Activated CD4-positive, alpha-beta T cell treated with anti-CD3 and anti-CD28 coated beads, Interleukin-2, amount 50 U/mL, for 1 hour (primary cell): ENCODE measurements at regions not wholly inside any gene's neighbourhood (a gene's known extent, or its start where the extent isn't known, plus 50 kb on each side); places are given as distances from the start of the nearest gene placed in this dataset.
A peak's percentile ranks its signal among the peaks of the same experiment; 100 is the strongest.

Source experiments
- DNase-seq: peaks from one replicate; pipeline ENCODE4 v3.0.0-alpha.2; 2020

- DNase-seq: no peak
These were observed 139.1 kb downstream of the KDR start for GRCh38 chr4:54986095-54986846.

- DNase-seq: no peak
These were observed 148.7 kb downstream of the KDR start for GRCh38 chr4:54976682-54977081.

- DNase-seq: no peak
These were observed 149.4 kb downstream of the KDR start for GRCh38 chr4:54976031-54976430.

- DNase-seq: no peak
These were observed 151.6 kb downstream of the KDR start for GRCh38 chr4:54973784-54974183.

GRCh38 chr4:54971474-54971950 lies 153.9 kb downstream of the KDR start:
- no peak for DNase-seq

- DNase-seq: no peak
These were observed 158.1 kb downstream of the KDR start for GRCh38 chr4:54967289-54967688.

GRCh38 chr4:54961357-54961975 lies 163.9 kb downstream of the KDR start:
- DNase-seq: no peak

GRCh38 chr4:54959651-54960116 lies 165.7 kb downstream of the KDR start:
- DNase-seq: no peak

GRCh38 chr4:54959131-54959530 lies 166.3 kb downstream of the KDR start:
- no peak for DNase-seq

GRCh38 chr4:54958236-54958635 lies 167.2 kb downstream of the KDR start:
- no peak for DNase-seq

GRCh38 chr4:54954656-54955388 lies 170.6 kb downstream of the KDR start:
- no peak for DNase-seq

- no peak for DNase-seq
These were observed 178.7 kb downstream of the KDR start for GRCh38 chr4:54946741-54947140.

GRCh38 chr4:54945838-54946237 lies 179.6 kb downstream of the KDR start:
- DNase-seq: no peak

GRCh38 chr4:54942721-54943120 lies 182.7 kb downstream of the KDR start:
- peak; percentile 34 for DNase-seq

GRCh38 chr4:54941994-54942552 lies 183.3 kb downstream of the KDR start:
- DNase-seq: peak; percentile 48

GRCh38 chr4:54940996-54941865 lies 184.2 kb downstream of the KDR start:
- no peak for DNase-seq

- no peak for DNase-seq
These were observed 187.9 kb downstream of the KDR start for GRCh38 chr4:54937501-54937900.

- DNase-seq: no peak
These were observed 191.8 kb downstream of the KDR start for GRCh38 chr4:54933579-54933978.

- DNase-seq: no peak
These were observed 195.2 kb downstream of the KDR start for GRCh38 chr4:54930226-54930625.

GRCh38 chr4:54929459-54929858 lies 195.9 kb downstream of the KDR start:
- no peak for DNase-seq

GRCh38 chr4:54924891-54925290 lies 200.5 kb downstream of the KDR start:
- no peak for DNase-seq

- no peak for DNase-seq
These were observed 210.1 kb downstream of the KDR start for GRCh38 chr4:54915276-54915675.
